HG02981 (cell line): ENCODE measurements at regions not wholly inside any gene's neighbourhood (a gene's known extent, or its start where the extent isn't known, plus 50 kb on each side); places are given as distances from the start of the nearest gene placed in this dataset.
"Not testable (repeated sequence)": the region's sequence is repeated elsewhere in the genome, so short reads cannot be mapped to it uniquely, and the experiment has no call there.

ENCODE experiments used
- ATAC-seq: cut with Tn5 transposase; IDR thresholded peaks from one replicate; pipeline ENCODE4 v1.9.1; 2021; ENCODE audit warnings: mild to moderate bottlenecking, moderate library complexity; ENCODE audit not compliant: unreplicated experiment

DNA sequence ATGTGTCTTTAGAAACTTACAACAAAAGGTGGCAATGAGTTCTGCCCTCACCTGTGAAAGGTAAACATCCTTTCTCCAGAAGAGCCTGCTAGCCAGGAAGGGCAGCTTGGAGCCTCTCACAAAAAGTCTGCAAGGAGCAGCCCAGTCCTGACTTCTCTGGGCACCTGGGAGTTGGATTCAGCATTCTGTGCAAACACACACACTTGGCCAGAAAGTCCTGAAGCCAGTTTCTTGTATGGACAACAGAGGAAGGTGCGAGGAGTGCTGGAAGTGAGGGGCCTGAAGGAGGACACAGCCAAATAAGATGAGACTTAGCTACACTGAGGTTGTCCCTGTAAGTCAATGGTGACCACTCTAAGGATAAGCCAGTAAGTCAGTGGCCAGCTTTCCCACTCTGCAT, 52.4 kb upstream of the SLC1A4 start:
- ATAC-seq = no peak

DNA sequence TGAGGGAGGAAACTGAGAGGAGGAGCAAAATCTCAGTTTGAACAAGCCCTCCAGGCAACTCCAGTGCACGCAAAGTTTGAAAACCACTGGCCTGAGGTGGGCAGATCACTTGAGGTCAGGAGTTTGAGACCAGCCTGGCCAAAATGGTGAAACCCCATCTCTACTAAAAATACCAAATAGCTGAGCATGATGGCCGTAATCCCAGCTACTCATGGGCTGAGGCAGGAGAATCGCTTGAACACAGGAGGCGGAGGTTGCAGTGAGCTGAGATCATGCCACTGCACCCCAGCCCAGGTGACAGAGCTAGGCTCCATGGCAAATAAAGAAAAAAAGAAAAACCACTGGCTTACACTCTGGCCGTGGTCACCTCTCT, 51.9 kb upstream of the SLC1A4 start:
- ATAC-seq = not testable (repeated sequence)

DNA sequence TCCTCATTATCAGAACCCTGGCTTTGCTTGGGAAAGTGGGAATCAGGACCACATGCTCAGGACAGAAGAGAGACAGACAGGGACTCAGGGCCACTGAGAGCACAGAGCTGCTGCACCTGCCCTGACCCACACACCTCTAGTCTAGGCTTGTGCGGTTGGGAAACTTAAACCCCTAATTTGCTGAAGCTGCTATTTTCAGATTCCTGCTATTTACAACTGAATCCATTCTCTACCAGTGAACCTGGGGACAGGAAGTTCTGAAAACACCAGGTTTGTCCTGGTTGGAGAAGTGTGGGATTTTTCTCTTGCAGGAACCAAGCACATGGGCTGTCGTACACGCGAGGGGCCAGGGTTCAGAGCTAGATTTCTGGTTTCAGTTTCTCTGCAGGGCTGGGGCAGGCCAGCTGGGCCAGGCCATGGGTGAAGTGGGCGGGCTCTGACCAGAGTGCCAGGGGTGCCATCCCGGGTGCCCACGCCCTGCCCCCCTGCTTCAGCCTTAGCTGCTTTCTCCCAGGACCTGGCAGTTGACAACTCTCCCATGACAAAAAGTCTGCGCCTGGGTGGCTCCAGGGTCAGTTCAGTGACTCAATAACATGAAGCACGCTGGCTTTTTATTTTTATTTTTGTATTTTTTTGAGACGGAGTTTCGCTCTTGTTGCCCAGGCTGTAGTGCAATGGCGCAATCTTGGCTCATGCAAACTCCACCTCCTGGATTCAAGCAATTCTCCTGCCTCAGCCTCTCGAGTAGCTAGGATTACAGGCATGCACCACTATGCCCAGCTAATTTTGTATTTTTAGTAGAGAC, 51.3 kb upstream of the SLC1A4 start:
- ATAC-seq = peak; percentile 53

DNA sequence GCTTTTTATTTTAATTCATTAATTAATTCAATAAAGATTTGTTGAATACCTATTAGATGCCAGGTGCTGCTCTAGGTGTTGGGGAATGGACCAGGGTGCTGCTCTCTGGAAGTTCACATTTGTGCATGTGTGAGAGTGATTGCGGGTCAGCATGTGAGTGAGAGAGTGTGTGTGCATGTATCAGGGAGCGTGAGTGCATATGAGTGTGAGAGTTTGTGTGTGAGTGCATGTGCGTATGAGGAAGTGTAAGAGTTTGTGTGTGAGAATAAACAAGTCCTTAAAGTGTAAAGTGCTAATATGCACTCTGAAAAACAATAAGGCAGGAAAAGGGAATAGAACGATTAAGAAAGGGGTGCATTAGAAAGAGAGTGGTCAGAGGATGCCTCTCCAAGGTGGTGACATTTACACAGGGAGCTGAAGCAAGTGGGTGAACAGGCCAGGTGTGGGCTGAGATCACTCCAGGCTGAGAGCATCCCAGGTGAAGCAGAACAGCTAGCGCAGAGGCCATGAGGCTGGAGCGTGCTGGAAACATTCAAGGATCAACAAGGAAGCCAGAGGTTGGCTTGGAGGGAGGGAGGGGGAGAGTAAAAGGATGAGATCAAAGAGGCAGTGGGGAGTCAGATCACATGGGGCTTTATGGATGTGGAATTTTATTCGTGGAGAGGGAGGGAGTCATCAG, 50.5 kb upstream of the SLC1A4 start:
- ATAC-seq = no peak

DNA sequence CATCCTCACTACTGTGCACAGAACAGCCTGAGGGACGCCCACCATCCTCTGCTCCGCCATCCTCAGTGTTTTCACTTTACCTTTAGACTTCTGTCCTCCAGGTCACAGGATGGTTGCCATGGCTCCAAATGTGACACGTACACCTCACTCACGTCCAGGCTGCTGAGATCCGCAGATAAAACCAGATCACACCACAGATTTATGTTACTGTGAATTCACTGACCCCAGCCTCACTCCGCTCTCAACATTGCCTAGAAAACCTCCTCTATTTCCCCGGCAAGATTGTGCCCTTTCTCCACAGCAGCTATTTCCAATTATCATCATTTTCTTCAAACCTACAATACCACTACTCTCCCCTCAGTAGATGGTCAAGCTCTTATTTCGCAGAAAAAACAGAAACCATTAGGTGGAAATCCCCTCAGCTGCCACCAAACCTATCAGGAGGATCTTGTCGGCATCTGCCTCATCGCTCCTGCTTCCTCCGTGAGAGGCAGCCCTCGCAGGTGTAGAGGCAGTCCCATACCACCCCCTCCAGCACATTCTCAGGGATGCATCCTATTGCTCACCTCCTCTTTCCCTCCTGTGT, 49.8 kb upstream of the SLC1A4 start:
- ATAC-seq = peak; percentile 56
